WI38 (cell line): ENCODE measurements at regions not wholly inside any gene's neighbourhood (a gene's known extent, or its start where the extent isn't known, plus 50 kb on each side); places are given as distances from the start of the nearest gene placed in this dataset.
A peak's percentile ranks its signal among the peaks of the same experiment; 100 is the strongest.

Experiments
- H3K4me3 ChIP-seq: 2 replicates; pipeline ENCODE4 v1.5.1; 2011; ENCODE audit warnings: low read depth, mild to moderate bottlenecking, control low read depth, low read length
- CTCF ChIP-seq: IDR thresholded peaks from 2 replicates; pipeline ENCODE4 v1.5.1; 2012; ENCODE audit warnings: low read depth, mild to moderate bottlenecking, control low read depth, low read length

GRCh38 chr13:108508263-108508662 lies 121.1 kb upstream of the MYO16 start:
- no peak overlapping the region for H3K4me3 ChIP-seq
- TF ChIP-seq CTCF: 0 out of 2 replicates have a peak, but pooled peaks have one; percentile 10

GRCh38 chr13:108525827-108526226 lies 103.6 kb upstream of the MYO16 start:
- TF ChIP-seq CTCF: no peak
- no peak overlapping the region for H3K4me3 ChIP-seq

GRCh38 chr13:108526286-108526685 lies 103.1 kb upstream of the MYO16 start:
- no peak for TF ChIP-seq CTCF
- no peak overlapping the region for H3K4me3 ChIP-seq

GRCh38 chr13:108527844-108528243 lies 101.6 kb upstream of the MYO16 start:
- H3K4me3 ChIP-seq: no peak overlapping the region
- no peak for TF ChIP-seq CTCF

- no peak for TF ChIP-seq CTCF
- no peak overlapping the region for H3K4me3 ChIP-seq
Measured at GRCh38 chr13:108528303-108528702, 101.1 kb upstream of the MYO16 start.

- no peak overlapping the region for H3K4me3 ChIP-seq
- no peak for TF ChIP-seq CTCF
Measured at GRCh38 chr13:108533842-108534241, 95.6 kb upstream of the MYO16 start.

- H3K4me3 ChIP-seq: no peak overlapping the region
- no peak for TF ChIP-seq CTCF
Measured at GRCh38 chr13:108534728-108535127, 94.7 kb upstream of the MYO16 start.
